ENCODE measurements at regions not wholly inside any gene's neighbourhood (a gene's known extent, or its start where the extent isn't known, plus 50 kb on each side); places are given as distances from the start of the nearest gene placed in this dataset.

- Histone ChIP-seq H3K14ac (replicated peaks; ENCODE audit: low read depth, low read length) (no peak overlapping the region), H3K4me2 (ENCODE audit: low read depth, low read length) (no peak overlapping the region), H3K36me3 (ENCODE audit: control insufficient read depth, insufficient read depth, low read length) (no peaks in the 10 kb centered on the region), H2BK15ac (ENCODE audit: low read depth, low read length) (no peak overlapping the region), H3K9me1 (ENCODE audit: insufficient read depth, low read length) (no peaks in the 10 kb centered on the region), H3K9me3 (ENCODE audit: control insufficient read depth, insufficient read depth, low read length) (no peaks in the 10 kb centered on the region), H3K18ac (ENCODE audit: low read depth, low read length) (no peak overlapping the region), H3K23ac (ENCODE audit: low read depth, low read length) (no peak overlapping the region), H3K9ac (ENCODE audit: low read depth, low read length) (no peak overlapping the region), H4K5ac (ENCODE audit: low read depth, low read length) (no peak overlapping the region), H3K27me3 (ENCODE audit: control insufficient read depth, insufficient read depth, low read length) (peaks cover 31% of the 10 kb centered on the region), H2AK5ac (ENCODE audit: low read depth, low read length) (no peak overlapping the region), H2AFZ (replicated peaks; ENCODE audit: low read length, poor library complexity) (no peak overlapping the region), H4K91ac (ENCODE audit: insufficient read depth, low read depth, low read length) (no peak overlapping the region), H3K4ac (ENCODE audit: low read depth, low read length) (no peak overlapping the region), H4K20me1 (ENCODE audit: insufficient read depth, low read length) (no peaks in the 10 kb centered on the region; the same call in 1 of the 2 replicates), H3K4me3 (ENCODE audit: insufficient read depth, low read depth, low read length) (no peak overlapping the region), H3K56ac (ENCODE audit: extremely low read depth, insufficient read depth, low read length) (no peak overlapping the region), H2AK9ac (replicated peaks; ENCODE audit: low read depth, low read length, poor library complexity) (no peak overlapping the region), H2BK120ac (ENCODE audit: low read depth, low read length) (no peak overlapping the region), H2BK20ac (ENCODE audit: low read depth, low read length) (no peak overlapping the region), H3K27ac (ENCODE audit: insufficient read depth, low read length) (no peak overlapping the region), H3K4me1 (ENCODE audit: control insufficient read depth, insufficient read depth, low read length) (no peaks in the 10 kb centered on the region), H2BK5ac (ENCODE audit: low read depth, low read length, poor library complexity, severe bottlenecking) (no peak overlapping the region), H4K8ac (ENCODE audit: low read depth in 2 of 2, low read length in 2 of 2) (no peak overlapping the region), H3K79me1 (ENCODE audit: low read depth in 1 of 2, low read length in 2 of 2) (no peaks in the 10 kb centered on the region)
- in situ Hi-C loops (cut with MboI; ENCODE audit: low sequenced_read_pairs) (no loop called here), dilution Hi-C loops (cut with HindIII; ENCODE audit: low sequenced_read_pairs, unreplicated experiment) (no loop called here), intact Hi-C loops (cut with micrococcal nuclease) (loop anchor here (5.0 kb wide), 1 partner anchor 91 kb away; the partner anchor contains the start of gene CTNNA1)
- ChIA-PET CTCF (no interaction called here), POLR2A (ENCODE audit: unreplicated experiment) (no interaction called here)
- BruUV-seq (replicated peaks): no TSS peak
- WGBS, 2 experiments (ENCODE audit: extremely low coverage in 2 of 2, insufficient read length in 1 of 2): 80% methylated on average over 1 of the region's 19 CpGs; no CpG with 5 or more reads in 1 of the 2 experiments
- DNase-seq: no peak
- no peak for ATAC-seq (ENCODE audit: low read depth)
- TF ChIP-seq MAFK (IDR thresholded peaks at IDR 0.05; ENCODE audit: low read depth, low read length) (no peak), CEBPB (IDR thresholded peaks at IDR 0.05; ENCODE audit: low read depth, low read length) (no peak), RAD21 (IDR thresholded peaks at IDR 0.05; ENCODE audit: low read length) (no peak)
These were observed 86.2 kb upstream of the HSPA9 start for GRCh38 chr5:138661291-138661960.

All from IMR-90 (cell line).